A204.1 (cell line): ENCODE measurements at regions not wholly inside any gene's neighbourhood (a gene's known extent, or its start where the extent isn't known, plus 50 kb on each side); places are given as distances from the start of the nearest gene placed in this dataset.

Experiments
- FAIRE-seq: peaks from 2 replicates; lab custom pipeline; 2012; peaks lifted over from hg19 to GRCh38; lab: Jason Lieb, UNC

GRCh38 chr9:14962193-14962882 lies 52.1 kb upstream of the FREM1 start:
- FAIRE-seq, result no peak

GRCh38 chr9:14961372-14962068 lies 51.3 kb upstream of the FREM1 start:
- no peak for FAIRE-seq

GRCh38 chr9:14960881-14961280 lies 50.7 kb upstream of the FREM1 start:
- FAIRE-seq, result no peak
